Psoas muscle (tissue), 7 donors: ENCODE measurements at regions not wholly inside any gene's neighbourhood (a gene's known extent, or its start where the extent isn't known, plus 50 kb on each side); places are given as distances from the start of the nearest gene placed in this dataset.

Source experiments
- ATAC-seq, 4 donors: fragments of 200-7000 bp; cut with Tn5 transposase; one replicate each; pipeline ENCODE4 v1.9.1; 2020; ENCODE audit warnings: moderate library complexity in 3 of 4, mild to moderate bottlenecking in 2 of 4
- DNase-seq, 2 donors: peaks; one replicate each; pipeline ENCODE4 v3.0.0-alpha.2; 2020
- H3K27ac ChIP-seq: fragments of 200-600 bp; one replicate; pipeline ENCODE4 v1.8.0; 2022
- H3K27me3 ChIP-seq, 3 donors: fragments of 200-600 bp in 1 of 3; one replicate each; pipeline versions ENCODE4 v1.6.1 to v1.8.0; 2013 to 2022; ENCODE audit warnings: low read length in 2 of 3, mild to moderate bottlenecking in 2 of 3, moderate library complexity in 1 of 3; ENCODE audit not compliant: insufficient read depth in 3 of 3
- H3K36me3 ChIP-seq, 2 donors: fragments of 200-600 bp in 1 of 2; one replicate each; pipeline versions ENCODE4 v1.6.1 to v1.8.0; 2013 to 2022; ENCODE audit warnings: low read depth in 1 of 2, mild to moderate bottlenecking in 1 of 2, moderate library complexity in 1 of 2; ENCODE audit not compliant: insufficient read depth in 1 of 2
- H3K4me1 ChIP-seq: fragments of 200-600 bp; one replicate; pipeline ENCODE4 v1.8.0; 2022
- H3K4me3 ChIP-seq: fragments of 200-600 bp; one replicate; pipeline ENCODE4 v1.8.0; 2022; ENCODE audit warnings: mild to moderate bottlenecking
- H3K9me3 ChIP-seq: fragments of 200-600 bp; one replicate; pipeline ENCODE4 v1.8.0; 2022
- WGBS, 3 donors: extraction: QIAGEN DNeasy Blood & Tissue Kit; methylation state at CpG; one replicate each; pipeline versions ENCODE4 v1.1.6 to v1.1.7; 2013; 5-methylcytosine and 5-hydroxymethylcytosine counted together
- intact Hi-C, 2 donors: fragments of 100-400 bp; cut with DNase I; formaldehyde crosslinking; loops; one replicate each; pipeline versions ENCODE4 v1.11.0 to v1.14.2; 2022
- TF ChIP-seq, protein P1 (sequence below): fragments of 200-600 bp; IDR thresholded peaks from one replicate; pipeline ENCODE4 v1.8.0; 2022; ENCODE audit warnings: antibody characterized with exemption
- donor health status: healthy with polysubstance abuse.
- donor health status: DM: no; HTN: no; CAD: no; lungs with moderate emphysema.
- donor health status: Bipolar disorder and iron deficiency.
- donor health status: healthy.
- donor health status: DM: yes; HTN: yes; CAD: no.
- donor health status: DM: no; HTN: no; CAD: no.
- donor health status: DM: yes; HTN: yes; CAD: no.

DNA sequence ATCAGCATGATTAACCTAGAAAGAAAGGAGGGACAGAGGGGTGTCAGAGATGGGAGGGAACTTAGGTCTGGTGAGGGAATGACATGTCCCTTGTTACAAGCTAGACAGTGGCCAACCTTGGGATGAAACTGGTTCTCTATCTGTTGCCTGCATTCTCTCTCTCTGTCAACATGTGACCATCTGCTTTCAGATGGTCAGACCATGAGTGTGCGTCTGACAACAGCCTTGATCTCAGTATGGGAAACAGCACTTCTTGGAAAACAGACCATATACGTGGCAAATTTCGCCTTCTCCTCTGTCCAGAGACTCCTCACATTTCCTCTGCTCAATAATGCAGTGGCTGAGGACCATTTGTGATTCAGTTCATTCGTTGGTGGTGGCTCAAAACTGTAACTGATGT, 845.9 kb downstream of the TYW1 start:
- no peaks in the 10 kb centered on the region for H3K36me3 ChIP-seq
- H3K9me3 ChIP-seq: peaks cover 3% of the 10 kb centered on the region
- intact Hi-C loops: no loop called here
- H3K4me1 ChIP-seq: no peaks in the 10 kb centered on the region
- TF ChIP-seq, protein P1, sequence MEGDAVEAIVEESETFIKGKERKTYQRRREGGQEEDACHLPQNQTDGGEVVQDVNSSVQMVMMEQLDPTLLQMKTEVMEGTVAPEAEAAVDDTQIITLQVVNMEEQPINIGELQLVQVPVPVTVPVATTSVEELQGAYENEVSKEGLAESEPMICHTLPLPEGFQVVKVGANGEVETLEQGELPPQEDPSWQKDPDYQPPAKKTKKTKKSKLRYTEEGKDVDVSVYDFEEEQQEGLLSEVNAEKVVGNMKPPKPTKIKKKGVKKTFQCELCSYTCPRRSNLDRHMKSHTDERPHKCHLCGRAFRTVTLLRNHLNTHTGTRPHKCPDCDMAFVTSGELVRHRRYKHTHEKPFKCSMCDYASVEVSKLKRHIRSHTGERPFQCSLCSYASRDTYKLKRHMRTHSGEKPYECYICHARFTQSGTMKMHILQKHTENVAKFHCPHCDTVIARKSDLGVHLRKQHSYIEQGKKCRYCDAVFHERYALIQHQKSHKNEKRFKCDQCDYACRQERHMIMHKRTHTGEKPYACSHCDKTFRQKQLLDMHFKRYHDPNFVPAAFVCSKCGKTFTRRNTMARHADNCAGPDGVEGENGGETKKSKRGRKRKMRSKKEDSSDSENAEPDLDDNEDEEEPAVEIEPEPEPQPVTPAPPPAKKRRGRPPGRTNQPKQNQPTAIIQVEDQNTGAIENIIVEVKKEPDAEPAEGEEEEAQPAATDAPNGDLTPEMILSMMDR: no peak
- WGBS, 3 donors: 38 to 46% (median 38%) methylated on average over 4 of the region's 4 CpGs
- no peak overlapping the region for H3K27ac ChIP-seq
- H3K27me3 ChIP-seq: no peaks in the 10 kb centered on the region
- no peak overlapping the region for H3K4me3 ChIP-seq
- no peak for ATAC-seq
- DNase-seq: no peak

DNA sequence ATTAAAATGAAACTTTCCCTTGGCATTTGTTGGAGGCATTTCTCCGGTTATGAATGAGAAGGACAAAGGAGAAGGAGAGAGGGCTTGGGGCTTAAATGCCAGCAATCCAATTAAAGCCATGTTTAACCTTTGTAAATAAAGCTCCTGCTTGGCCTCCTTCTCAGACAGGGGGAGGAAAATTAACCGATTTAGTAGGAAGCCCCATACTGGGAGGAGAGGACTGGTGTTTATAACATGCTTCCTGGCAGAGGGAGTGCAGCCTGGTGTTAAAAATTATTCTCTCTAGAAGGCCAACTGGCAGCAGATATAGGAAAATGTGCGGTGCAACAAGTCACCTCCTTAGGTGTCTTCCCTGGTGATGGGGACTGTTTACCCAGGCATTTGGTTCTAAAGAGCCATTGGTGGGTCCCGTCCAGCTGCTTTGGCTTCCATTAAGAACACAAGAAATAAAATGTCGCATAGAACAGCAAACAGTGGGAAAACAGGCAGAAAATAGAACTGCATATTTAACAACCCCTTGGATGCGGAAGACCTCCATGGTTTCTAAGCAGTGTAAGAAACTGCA, 846.5 kb downstream of the TYW1 start:
- TF ChIP-seq, protein P1: no peak
- peaks cover 3% of the 10 kb centered on the region for H3K9me3 ChIP-seq
- no peak overlapping the region for H3K4me3 ChIP-seq
- WGBS, 3 donors: 50 to 58% (median 51%) methylated on average over 6 of the region's 6 CpGs
- no peak for DNase-seq
- no peaks in the 10 kb centered on the region for H3K36me3 ChIP-seq
- no peaks in the 10 kb centered on the region for H3K4me1 ChIP-seq
- H3K27ac ChIP-seq: no peak overlapping the region
- no peaks in the 10 kb centered on the region for H3K27me3 ChIP-seq
- intact Hi-C loops: no loop called here
- no peak for ATAC-seq

DNA sequence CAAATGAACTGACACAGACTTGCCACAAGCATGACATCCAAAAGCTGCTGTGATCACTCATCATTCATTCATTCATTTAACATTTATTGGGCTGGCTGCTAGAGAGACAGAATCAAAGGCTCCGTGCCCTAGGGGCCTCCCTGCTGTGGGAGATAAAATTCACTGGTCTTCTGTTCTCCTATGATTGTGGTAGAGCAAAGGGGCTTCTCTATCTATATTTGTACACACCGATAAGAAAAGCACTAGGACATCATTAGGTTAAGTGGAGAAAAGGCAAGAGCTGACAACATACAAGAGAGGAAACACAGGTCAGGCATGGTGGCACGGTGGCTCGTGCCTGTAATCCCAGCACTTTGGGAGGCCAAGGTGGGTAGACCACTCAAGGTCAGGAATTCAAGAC, 847.0 kb downstream of the TYW1 start:
- no peak overlapping the region for H3K27ac ChIP-seq
- H3K4me1 ChIP-seq: no peaks in the 10 kb centered on the region
- H3K9me3 ChIP-seq: peaks cover 3% of the 10 kb centered on the region
- TF ChIP-seq, protein P1: no peak
- DNase-seq (no peak), ATAC-seq (no peak)
- H3K36me3 ChIP-seq: no peaks in the 10 kb centered on the region
- intact Hi-C loops: no loop called here
- 56 to 85% (median 58%) methylated on average over 4 of the region's 4 CpGs for WGBS, 3 donors
- no peak overlapping the region for H3K4me3 ChIP-seq
- H3K27me3 ChIP-seq: no peaks in the 10 kb centered on the region

DNA sequence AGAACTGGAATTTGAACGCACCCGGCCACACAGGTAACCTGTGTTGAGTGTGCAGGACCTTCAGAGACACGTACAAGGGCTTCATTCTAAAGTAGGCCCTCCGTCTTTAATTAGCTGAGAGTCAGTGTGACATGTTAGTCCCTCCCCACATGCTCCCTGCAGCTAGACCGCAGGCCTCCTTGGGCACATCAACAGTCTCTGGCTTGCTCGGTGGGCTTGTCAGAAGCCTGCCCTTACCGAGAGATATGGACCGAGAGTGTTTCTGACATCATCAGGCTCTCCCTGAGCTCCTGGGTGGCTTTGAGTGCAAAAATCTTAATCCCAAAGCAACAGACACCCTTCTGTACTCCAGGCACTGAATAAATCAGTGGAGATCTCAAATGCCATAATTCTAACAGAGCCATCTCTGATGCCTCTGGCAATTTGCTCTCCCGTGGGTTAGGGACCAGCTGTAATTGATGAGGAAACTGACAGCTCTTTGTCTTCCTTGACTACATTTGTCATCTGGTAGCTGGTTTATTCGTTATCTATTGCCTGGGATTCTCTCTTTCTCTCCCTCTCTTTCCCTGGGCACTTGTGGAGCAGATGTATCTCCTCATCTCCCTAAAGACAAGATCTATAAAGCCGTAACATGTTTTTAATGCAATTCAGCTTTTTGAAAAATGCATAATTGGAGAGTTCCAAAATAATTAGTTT, 850.6 kb downstream of the TYW1 start:
- ATAC-seq: no peak
- intact Hi-C loops: no loop called here
- DNase-seq: no peak
- H3K4me3 ChIP-seq: no peak overlapping the region
- H3K4me1 ChIP-seq: no peaks in the 10 kb centered on the region
- H3K27ac ChIP-seq: no peak overlapping the region
- 59 to 67% (median 65%) methylated on average over 11 of the region's 11 CpGs for WGBS, 3 donors
- TF ChIP-seq, protein P1: no peak
- no peaks in the 10 kb centered on the region for H3K9me3 ChIP-seq
- no peaks in the 10 kb centered on the region for H3K36me3 ChIP-seq
- peaks cover 0 to 8% (median 2%) of the 10 kb centered on the region in 3 donors for H3K27me3 ChIP-seq
